ENCODE measurements at regions not wholly inside any gene's neighbourhood (a gene's known extent, or its start where the extent isn't known, plus 50 kb on each side); places are given as distances from the start of the nearest gene placed in this dataset.

- TF ChIP-seq ZNF70 (CRISPR knock-in tag; IDR thresholded peaks at IDR 0.05): no peak
- TF ChIP-seq ZFP30 (CRISPR knock-in tag; IDR thresholded peaks at IDR 0.05): no peak
- TF ChIP-seq TCF4 (CRISPR knock-in tag; IDR thresholded peaks at IDR 0.05; ENCODE audit: borderline replicate concordance): no peak
- TF ChIP-seq TOX (CRISPR knock-in tag; IDR thresholded peaks at IDR 0.05; ENCODE audit: borderline replicate concordance): no peak
- no peak for ATAC-seq
Observed at GRCh38 chr10:3535001-3535400, 250.0 kb downstream of the KLF6 start.

GRCh38 chr10:3534433-3534832 lies 250.6 kb downstream of the KLF6 start:
- ATAC-seq: no peak
- TF ChIP-seq, protein P1, sequence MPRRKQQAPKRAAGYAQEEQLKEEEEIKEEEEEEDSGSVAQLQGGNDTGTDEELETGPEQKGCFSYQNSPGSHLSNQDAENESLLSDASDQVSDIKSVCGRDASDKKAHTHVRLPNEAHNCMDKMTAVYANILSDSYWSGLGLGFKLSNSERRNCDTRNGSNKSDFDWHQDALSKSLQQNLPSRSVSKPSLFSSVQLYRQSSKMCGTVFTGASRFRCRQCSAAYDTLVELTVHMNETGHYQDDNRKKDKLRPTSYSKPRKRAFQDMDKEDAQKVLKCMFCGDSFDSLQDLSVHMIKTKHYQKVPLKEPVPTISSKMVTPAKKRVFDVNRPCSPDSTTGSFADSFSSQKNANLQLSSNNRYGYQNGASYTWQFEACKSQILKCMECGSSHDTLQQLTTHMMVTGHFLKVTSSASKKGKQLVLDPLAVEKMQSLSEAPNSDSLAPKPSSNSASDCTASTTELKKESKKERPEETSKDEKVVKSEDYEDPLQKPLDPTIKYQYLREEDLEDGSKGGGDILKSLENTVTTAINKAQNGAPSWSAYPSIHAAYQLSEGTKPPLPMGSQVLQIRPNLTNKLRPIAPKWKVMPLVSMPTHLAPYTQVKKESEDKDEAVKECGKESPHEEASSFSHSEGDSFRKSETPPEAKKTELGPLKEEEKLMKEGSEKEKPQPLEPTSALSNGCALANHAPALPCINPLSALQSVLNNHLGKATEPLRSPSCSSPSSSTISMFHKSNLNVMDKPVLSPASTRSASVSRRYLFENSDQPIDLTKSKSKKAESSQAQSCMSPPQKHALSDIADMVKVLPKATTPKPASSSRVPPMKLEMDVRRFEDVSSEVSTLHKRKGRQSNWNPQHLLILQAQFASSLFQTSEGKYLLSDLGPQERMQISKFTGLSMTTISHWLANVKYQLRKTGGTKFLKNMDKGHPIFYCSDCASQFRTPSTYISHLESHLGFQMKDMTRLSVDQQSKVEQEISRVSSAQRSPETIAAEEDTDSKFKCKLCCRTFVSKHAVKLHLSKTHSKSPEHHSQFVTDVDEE (CRISPR knock-in tag; IDR thresholded peaks at IDR 0.05): no peak
- TF ChIP-seq, protein P2, sequence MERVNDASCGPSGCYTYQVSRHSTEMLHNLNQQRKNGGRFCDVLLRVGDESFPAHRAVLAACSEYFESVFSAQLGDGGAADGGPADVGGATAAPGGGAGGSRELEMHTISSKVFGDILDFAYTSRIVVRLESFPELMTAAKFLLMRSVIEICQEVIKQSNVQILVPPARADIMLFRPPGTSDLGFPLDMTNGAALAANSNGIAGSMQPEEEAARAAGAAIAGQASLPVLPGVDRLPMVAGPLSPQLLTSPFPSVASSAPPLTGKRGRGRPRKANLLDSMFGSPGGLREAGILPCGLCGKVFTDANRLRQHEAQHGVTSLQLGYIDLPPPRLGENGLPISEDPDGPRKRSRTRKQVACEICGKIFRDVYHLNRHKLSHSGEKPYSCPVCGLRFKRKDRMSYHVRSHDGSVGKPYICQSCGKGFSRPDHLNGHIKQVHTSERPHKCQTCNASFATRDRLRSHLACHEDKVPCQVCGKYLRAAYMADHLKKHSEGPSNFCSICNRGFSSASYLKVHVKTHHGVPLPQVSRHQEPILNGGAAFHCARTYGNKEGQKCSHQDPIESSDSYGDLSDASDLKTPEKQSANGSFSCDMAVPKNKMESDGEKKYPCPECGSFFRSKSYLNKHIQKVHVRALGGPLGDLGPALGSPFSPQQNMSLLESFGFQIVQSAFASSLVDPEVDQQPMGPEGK (CRISPR knock-in tag; IDR thresholded peaks at IDR 0.05; ENCODE audit: borderline replicate concordance): no peak
- TF ChIP-seq OSR1 (CRISPR knock-in tag; IDR thresholded peaks at IDR 0.05): no peak
- TF ChIP-seq PPARA (CRISPR knock-in tag; IDR thresholded peaks at IDR 0.05; ENCODE audit: borderline replicate concordance): no peak
- TF ChIP-seq SNAI2 (CRISPR knock-in tag; IDR thresholded peaks at IDR 0.05): no peak

DNA sequence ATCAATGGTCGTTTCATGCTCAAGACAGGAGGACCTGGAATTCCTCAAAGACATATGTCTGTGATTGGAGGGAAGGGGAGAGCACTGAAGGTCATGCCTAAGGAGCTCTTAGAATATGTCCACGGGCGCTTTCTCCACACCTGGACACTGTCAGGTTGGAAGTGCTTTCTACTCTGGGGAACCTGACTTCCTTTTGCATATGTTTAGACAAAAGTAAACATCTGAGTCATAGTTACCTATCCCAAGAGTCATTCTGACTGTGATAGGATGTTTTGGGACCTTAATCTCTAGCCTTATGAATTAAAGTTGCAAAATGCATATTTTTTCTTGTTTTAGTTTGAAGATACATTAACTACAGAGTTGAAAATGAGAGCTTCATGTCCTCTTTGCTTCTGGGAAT lies 251.7 kb downstream of the KLF6 start:
- ATAC-seq: no peak
- TF ChIP-seq ESRRG (CRISPR knock-in tag; IDR thresholded peaks at IDR 0.05): no peak
- TF ChIP-seq, protein P1 (CRISPR knock-in tag; IDR thresholded peaks at IDR 0.05): no peak
- TF ChIP-seq ZNF565 (CRISPR knock-in tag; conservative IDR thresholded peaks at IDR 0.05; ENCODE audit: low read depth): no peak
- TF ChIP-seq SNAI2 (CRISPR knock-in tag; IDR thresholded peaks at IDR 0.05): no peak
- no peak for TF ChIP-seq CSRNP3 (CRISPR knock-in tag; IDR thresholded peaks at IDR 0.05)
- TF ChIP-seq ZFP30 (CRISPR knock-in tag; IDR thresholded peaks at IDR 0.05): no peak
- TF ChIP-seq GLIS3 (CRISPR knock-in tag; IDR thresholded peaks at IDR 0.05): no peak
- TF ChIP-seq ZFP3 (CRISPR knock-in tag; IDR thresholded peaks at IDR 0.05): no peak
- no peak for TF ChIP-seq CSDC2 (CRISPR knock-in tag; IDR thresholded peaks at IDR 0.05)

DNA sequence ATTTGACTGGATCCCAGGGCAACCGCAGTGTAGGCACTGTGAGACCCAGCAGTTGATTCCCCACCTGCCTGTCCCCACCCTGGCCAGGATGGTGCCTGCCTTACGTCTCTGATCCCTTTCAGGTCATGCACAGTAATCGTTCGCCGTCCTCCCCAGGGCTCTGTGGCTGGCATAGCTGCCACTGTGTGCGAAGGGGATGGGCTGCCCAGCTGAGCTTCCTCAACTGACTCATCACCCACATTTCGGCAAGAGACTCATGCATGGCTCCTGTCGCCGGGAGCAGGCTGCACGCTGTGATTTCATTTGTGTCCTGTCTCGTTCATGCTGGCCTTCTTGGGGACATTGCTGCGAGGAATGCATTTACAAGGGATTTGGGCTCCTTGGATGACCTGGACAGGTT lies 252.4 kb downstream of the KLF6 start:
- peak; percentile 56 for ATAC-seq
- TF ChIP-seq RARB (CRISPR knock-in tag; IDR thresholded peaks at IDR 0.05) (no peak), ZNF70 (CRISPR knock-in tag; IDR thresholded peaks at IDR 0.05) (no peak), ESRRG (CRISPR knock-in tag; IDR thresholded peaks at IDR 0.05) (no peak), ZFP3 (CRISPR knock-in tag; IDR thresholded peaks at IDR 0.05) (no peak), ZFP30 (CRISPR knock-in tag; IDR thresholded peaks at IDR 0.05) (no peak), ZNF565 (CRISPR knock-in tag; conservative IDR thresholded peaks at IDR 0.05; ENCODE audit: low read depth) (no peak), POU6F1 (CRISPR knock-in tag; IDR thresholded peaks at IDR 0.05; ENCODE audit: borderline replicate concordance, low read depth) (no peak), OSR1 (CRISPR knock-in tag; IDR thresholded peaks at IDR 0.05) (no peak), GLIS3 (CRISPR knock-in tag; IDR thresholded peaks at IDR 0.05) (no peak), ARNTL (CRISPR knock-in tag; IDR thresholded peaks at IDR 0.05; ENCODE audit: borderline replicate concordance, low read depth) (no peak), BACH2 (CRISPR knock-in tag; IDR thresholded peaks at IDR 0.05; ENCODE audit: borderline replicate concordance) (no peak), ISL1 (CRISPR knock-in tag; IDR thresholded peaks at IDR 0.05) (no peak)
- TF ChIP-seq, protein P1 (CRISPR knock-in tag; IDR thresholded peaks at IDR 0.05): no peak
- TF ChIP-seq, protein P2 (CRISPR knock-in tag; IDR thresholded peaks at IDR 0.05; ENCODE audit: borderline replicate concordance): no peak
